GM18861 (cell line): ENCODE measurements at regions not wholly inside any gene's neighbourhood (a gene's known extent, or its start where the extent isn't known, plus 50 kb on each side); places are given as distances from the start of the nearest gene placed in this dataset.

Experiments used
- ATAC-seq: cut with Tn5 transposase; IDR thresholded peaks from one replicate; pipeline ENCODE4 v1.9.1; 2021; ENCODE audit not compliant: unreplicated experiment

DNA sequence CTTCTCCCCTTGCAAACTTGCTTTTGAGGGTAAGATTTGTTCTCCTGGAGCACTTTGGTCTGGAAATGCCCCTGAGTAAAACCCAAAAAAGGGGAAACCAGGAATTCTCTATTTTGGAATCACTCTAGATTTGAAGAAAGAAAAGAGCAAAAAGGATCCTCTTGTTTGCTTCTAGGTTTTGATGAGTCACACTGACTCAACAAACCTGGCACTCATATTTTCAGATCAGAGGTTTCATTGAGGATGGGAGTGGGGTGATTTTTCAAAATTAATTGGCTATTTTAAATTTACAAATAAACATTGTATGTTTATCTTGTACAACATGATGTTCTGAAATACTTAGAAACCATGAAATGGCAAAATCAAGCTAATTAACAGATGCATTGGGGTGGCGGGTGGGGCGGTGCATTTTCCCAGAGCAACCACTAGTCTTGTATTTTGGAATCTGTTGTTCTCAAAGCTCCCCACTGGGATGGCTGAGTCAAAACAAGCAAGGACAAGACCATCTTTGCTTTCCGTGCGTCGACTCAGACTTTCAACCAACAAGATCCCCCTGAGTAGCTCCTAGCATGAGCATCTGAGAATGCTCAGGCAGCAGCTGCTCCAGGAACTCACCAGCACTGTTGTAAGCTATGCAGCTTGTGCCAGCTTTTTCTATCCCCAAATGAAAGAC lies 451.4 kb downstream of the WDR72 start:
- ATAC-seq, result no peak

GRCh38 chr15:53305554-53305953 lies 453.9 kb downstream of the WDR72 start:
- no peak for ATAC-seq

- no peak for ATAC-seq
Observed at GRCh38 chr15:53305101-53305500, 454.4 kb downstream of the WDR72 start.

DNA sequence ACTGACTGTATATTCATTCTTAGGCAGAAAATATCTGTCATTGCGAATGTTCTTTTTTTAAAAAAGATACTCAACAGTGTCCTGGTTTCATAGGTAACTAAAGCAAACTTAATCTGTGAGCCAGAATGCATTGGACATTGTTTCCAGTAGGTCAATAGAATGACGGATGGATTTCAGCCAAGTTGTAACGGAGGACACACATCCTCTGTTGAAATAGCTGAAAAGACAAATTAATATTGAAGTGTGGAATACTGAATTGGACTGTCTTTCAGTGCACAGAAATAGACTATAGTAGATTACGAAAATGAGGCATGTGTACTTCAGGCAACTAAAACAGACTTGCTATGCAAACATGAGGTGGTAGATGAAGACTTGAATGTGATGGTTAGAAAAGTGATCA lies 461.6 kb downstream of the WDR72 start:
- ATAC-seq, result no peak

DNA sequence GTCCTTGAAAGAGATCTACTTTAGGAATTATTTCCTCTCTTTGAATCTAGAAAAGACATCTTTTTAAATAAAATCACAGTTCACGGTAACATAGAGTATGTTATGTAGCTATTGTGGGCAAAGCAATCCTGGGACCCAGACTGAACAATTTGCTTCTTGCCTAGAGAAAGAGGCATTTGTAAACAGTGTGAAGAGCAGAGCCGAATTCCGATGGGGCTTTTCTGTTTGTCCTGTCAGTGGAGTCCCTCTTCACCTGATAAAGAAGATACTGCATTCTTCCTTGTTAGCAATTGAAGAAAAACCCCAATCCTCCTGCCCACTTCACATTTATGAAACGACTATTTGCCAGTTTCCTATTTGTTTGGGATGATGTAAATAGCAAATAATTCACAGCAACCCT lies 462.9 kb downstream of the WDR72 start:
- ATAC-seq, result no peak

GRCh38 chr15:53295574-53295973 lies 463.9 kb downstream of the WDR72 start:
- ATAC-seq, result no peak

GRCh38 chr15:53288542-53288941 lies 470.9 kb downstream of the WDR72 start:
- no peak for ATAC-seq

GRCh38 chr15:53274630-53275029 lies 484.5 kb upstream of the ONECUT1 start:
- ATAC-seq, result no peak

DNA sequence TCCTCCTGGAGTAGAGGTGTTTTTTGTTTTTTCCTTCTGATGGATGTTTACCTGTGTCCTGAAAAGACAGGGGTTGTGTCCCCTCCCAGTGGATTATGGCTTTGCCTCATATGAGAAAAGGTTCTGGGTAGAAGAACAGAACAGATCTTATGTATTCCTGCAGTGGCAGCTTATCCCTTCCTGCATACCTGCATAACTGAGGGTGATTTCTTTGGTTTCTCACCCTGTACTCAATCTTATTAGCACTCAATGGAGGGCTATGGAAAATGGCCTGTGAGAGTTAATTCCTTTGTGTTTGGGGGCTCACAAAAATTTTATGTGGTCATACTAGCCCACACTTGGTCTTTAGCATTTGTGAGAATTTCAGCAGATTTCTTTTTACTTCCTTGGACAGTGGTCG lies 482.0 kb upstream of the ONECUT1 start:
- ATAC-seq, result no peak

DNA sequence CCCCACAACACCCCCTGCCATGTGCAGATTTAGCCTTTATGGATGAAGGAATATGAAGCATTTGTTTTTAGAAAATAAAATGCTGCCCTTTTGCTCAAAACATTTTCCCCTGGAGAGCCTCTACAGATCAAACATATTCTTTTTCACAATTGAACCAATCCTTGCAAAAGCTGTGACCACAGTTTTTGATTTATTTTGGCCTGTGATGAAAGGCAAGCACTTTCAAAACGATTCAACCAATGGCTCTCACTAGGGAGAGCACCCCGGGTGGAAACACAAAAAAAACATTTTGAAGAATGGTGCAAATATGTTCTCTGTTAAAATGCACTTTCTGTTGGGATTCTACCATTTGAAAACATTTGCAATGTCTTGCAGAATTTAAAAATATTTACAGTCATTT lies 476.0 kb upstream of the ONECUT1 start:
- no peak for ATAC-seq

GRCh38 chr15:53260647-53261046 lies 470.5 kb upstream of the ONECUT1 start:
- no peak for ATAC-seq

- no peak for ATAC-seq
Observed at GRCh38 chr15:53256457-53256856, 466.3 kb upstream of the ONECUT1 start.

GRCh38 chr15:53256043-53256442 lies 465.9 kb upstream of the ONECUT1 start:
- ATAC-seq, result no peak

GRCh38 chr15:53251996-53252395 lies 461.9 kb upstream of the ONECUT1 start:
- ATAC-seq, result no peak

GRCh38 chr15:53251523-53251922 lies 461.4 kb upstream of the ONECUT1 start:
- no peak for ATAC-seq

DNA sequence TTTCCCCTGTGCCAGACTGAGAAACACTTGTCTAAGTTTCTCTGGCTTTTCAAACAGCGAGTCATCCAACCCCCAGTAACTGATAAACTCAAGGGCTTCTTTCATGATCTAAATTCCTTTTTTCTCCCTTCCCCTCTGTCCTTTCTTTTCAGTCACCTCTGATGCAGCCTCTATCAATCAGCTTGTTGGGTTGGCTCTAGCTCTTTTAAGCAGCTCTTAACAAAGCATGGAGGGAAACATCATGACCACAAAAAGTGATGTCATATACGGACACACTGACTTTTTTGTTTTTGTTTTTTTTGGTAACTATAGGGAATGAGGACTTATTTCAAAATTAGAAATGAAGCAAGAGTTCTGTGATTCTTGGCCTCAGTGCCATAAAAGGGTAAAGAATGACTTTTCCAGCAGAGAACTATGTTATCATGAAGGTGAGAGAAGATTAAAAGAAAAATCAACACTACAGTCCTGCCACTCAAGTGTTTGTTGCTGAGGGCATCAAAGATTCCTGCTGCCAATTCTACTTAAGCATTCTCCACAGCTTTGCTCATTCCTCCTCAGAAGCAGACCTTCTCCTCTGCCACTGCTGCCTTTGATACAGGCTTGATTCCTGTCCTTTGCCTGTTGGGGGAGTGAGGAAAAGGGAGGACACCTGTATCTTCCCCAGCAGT lies 457.0 kb upstream of the ONECUT1 start:
- ATAC-seq, result no peak

DNA sequence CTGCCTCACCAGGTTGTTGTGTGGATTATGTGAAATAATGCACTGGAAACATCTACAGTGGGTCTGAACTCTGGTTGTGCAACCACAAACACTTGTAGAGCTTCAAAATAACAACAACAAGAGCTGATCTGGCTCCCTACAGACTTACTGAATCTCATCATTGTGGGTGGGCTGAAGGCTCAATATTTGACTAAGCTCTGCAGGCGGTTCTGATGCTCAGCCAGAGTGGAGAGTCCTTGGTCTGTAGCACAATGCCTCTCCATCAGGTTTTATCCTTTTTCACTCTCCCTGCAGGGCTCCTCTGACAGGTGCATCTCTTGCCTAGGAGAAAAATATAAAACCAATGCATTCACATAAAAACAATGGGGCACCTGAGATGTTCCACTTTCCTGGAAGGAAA lies 456.3 kb upstream of the ONECUT1 start:
- no peak for ATAC-seq

DNA sequence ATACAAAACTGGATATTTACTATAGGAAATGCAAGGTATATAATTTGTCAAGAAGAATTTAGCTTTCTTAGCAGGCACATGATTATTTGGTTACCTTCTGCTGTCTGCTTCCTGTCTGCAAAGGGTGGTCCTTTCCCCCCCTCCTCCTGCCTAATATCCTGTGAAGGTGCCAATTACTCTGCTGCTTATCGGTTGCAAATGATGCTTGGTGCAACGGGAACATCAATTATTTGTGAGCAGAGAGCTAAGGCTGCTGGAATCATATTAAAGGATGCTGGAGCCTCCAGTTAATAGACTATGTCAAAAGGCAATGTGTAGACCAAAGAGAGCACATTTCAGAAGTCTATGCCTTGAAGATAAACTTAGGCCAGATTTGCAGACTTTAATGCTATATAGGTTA lies 443.7 kb upstream of the ONECUT1 start:
- ATAC-seq, result no peak

- ATAC-seq, result no peak
Observed at GRCh38 chr15:53230473-53230872, 440.3 kb upstream of the ONECUT1 start.

DNA sequence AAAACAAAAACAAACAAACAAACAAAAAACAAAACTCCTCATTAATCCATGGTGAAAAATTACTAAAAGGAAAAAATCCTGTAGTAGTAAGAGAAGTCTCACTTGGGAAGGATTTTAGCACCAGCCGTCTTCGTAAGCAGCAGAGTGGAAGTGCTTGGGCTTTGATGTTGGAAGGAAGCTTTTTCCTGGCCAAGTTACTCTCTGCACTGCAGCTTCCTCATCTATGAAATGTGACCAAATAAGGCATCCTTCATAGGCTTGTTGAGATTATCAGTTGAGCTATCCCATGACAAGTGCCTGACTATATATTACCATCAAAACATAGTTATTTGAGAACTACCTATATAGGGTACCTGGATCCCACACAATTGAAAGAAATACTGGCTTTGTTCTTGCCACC lies 436.4 kb upstream of the ONECUT1 start:
- no peak for ATAC-seq

DNA sequence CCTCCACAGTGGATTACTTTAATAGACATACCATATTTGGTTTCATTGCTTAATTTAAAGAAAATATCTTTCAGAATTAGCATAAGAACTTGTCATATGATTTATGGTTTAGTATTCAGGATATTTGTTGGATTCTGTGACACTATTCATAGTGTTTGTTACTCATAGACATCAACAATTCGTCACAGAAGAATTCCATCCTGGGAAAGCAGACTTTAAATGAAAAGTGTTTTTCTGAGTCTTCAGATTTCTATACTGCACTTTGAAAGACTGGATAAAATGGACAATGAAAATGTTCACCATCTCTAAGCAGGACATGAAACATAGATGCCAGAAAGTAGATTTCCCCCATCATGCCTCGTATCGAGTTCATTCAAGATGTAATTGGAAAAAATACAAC lies 435.6 kb upstream of the ONECUT1 start:
- no peak for ATAC-seq

DNA sequence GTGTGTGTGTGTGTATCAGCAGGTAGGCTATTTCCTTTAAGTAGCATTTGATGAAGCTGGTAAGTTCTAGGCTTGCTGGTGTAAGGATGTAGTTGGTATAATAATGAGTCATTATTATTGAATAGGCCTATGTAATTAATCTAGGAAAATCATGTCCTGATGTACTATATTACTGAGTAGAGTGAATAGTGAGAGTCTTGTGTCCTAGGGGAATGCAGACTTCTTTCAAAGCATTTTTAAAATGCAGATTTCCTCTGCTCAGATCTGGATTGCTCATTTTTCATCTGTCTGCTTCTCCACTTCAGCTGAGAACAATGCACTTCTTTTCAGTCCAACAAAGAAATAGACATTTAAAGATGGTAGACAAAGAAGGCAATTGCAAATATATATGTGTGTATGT lies 434.2 kb upstream of the ONECUT1 start:
- ATAC-seq, result no peak

DNA sequence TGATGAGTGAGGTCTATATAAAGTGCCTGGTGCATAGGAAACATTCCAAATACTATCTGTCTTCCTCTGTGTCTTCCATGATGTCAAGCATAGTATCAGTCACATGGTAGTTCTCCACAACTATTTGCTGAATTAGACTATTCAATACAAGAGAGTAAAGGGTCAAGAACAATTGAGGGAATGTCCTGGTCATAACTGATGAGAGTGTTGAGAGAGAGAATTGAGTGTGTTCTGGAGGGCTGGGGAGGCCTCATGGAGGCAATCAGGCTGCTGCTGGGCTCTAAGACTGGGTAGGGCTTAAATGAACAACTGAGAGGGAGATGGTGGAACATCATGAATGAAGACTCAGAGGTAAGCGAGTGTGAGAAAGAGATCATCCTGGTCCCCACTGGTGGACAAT lies 433.7 kb upstream of the ONECUT1 start:
- ATAC-seq, result no peak
